GM21360 (cell line): ENCODE measurements at regions not wholly inside any gene's neighbourhood (a gene's known extent, or its start where the extent isn't known, plus 50 kb on each side); places are given as distances from the start of the nearest gene placed in this dataset.
"Not testable (repeated sequence)": the region's sequence is repeated elsewhere in the genome, so short reads cannot be mapped to it uniquely, and the experiment has no call there.

Experiments
- ATAC-seq: cut with Tn5 transposase; IDR thresholded peaks from one replicate; pipeline ENCODE4 v1.9.1; 2021; ENCODE audit warnings: mild to moderate bottlenecking, moderate library complexity; ENCODE audit not compliant: unreplicated experiment

DNA sequence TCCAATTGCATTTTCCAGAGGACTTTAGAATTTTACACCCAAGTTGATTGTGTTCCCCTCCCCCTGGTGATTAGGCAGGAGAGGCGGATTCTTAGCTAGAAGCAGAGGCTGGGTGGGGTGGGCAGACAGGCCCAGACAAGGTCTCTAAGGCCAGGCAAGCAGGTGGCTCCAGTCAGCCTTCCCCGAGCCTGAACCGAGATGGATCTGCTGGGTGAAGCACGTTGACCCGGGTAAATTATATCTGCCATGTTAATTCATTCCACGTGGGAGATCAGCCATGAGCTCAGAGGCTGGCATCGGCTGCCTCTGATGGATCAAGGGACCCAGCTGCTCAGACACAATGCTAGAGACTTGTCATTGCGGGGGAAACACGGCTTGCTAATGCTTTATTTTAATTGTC, 159.5 kb upstream of the MAFB start:
- no peak for ATAC-seq

GRCh38 chr20:40849456-40849855, 160.4 kb upstream of the MAFB start:
- no peak for ATAC-seq

DNA sequence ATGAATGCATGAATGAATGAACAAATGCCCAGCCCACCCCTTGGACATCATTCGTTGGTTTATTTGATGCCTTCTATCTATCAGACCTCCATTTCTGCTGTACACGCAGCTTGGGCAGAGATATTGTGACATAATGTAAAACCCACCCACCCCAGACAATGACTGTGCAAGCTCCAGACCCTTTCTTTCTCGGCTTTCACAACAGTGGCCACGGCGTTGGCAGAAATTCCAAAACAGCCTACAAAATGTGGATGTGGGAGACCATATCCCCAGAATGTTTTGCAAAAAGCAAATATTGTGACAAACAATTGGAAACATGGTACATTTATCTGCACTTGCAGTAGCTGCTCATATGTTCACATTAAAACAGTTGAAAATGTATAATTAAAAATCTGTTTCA, 162.0 kb upstream of the MAFB start:
- no peak for ATAC-seq

GRCh38 chr20:40855269-40855668, 166.2 kb upstream of the MAFB start:
- no peak for ATAC-seq

- ATAC-seq: no peak
Observed at GRCh38 chr20:40856653-40857052, 167.6 kb upstream of the MAFB start.

DNA sequence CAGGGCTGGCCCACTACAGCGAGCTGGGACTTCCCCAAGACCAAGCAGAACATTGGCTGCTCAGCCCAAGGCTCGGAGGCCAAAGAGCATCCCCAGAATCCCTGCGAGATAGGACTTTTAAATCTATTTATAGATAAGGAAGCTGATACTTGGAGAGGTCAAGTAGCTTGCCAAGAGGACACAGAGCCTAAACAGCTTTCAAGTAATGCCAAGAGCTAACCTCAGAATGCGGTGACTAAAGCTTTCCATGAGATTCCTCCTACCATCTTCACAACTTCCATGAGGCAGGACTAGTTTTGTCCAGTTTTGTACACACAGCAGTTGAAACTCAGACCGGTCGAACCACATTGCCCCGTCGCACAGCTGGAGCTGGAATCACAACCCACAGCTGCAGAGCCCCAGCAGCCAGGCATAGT, 168.1 kb upstream of the TOP1 start:
- ATAC-seq: no peak

GRCh38 chr20:40861427-40862008, 167.1 kb upstream of the TOP1 start:
- no peak for ATAC-seq

DNA sequence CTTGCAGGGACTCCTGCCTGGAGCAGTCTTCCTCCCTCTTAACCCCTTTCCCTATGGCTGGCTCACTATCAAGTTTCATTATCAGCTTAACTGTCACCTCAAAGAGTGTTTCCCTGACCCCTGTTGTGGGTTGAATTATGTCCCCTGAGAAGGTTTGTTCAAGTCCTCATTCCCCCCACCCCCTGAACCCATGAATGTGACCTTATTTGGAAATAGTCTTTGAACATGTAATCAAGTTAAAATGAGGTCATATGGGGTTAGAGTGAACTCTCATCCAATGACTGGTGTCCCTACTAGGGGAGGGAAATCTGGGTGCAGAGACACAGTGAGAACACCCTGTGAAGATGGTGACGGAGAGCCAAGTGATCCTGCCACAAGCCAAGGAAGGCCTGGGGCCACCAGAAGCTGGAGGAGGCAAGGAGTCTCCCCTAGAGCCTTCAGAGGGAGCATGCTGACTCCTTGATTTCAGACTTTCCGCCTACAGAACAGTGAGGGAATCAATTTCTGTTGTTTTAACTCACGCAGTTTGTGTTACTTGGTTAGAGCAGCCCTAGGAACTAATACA, 165.2 kb upstream of the TOP1 start:
- ATAC-seq: no peak

- ATAC-seq: no peak
Observed at GRCh38 chr20:40864470-40864869, 164.2 kb upstream of the TOP1 start.

- no peak for ATAC-seq
Observed at GRCh38 chr20:40865095-40865494, 163.5 kb upstream of the TOP1 start.

DNA sequence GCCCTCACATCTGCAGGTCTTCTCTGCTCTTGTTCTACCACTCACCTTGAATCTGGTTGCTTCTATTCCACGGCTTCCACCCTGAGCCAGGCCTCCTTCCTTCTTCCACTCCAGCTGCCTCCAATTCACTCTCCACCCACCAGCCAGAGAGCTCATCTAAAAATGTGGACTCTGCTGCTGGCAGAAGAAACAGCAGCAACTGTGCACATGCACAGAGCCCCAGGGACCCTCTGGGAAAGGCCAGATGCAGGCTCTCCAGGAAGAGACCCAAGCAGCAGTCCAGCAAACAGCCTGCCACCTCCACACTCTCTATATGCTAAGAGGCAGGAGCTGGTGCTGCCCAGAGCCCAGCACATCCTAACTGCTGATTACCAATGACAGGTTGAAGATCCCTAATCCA, 162.6 kb upstream of the TOP1 start:
- ATAC-seq: no peak

GRCh38 chr20:40868551-40869217, 159.9 kb upstream of the TOP1 start:
- no peak for ATAC-seq

DNA sequence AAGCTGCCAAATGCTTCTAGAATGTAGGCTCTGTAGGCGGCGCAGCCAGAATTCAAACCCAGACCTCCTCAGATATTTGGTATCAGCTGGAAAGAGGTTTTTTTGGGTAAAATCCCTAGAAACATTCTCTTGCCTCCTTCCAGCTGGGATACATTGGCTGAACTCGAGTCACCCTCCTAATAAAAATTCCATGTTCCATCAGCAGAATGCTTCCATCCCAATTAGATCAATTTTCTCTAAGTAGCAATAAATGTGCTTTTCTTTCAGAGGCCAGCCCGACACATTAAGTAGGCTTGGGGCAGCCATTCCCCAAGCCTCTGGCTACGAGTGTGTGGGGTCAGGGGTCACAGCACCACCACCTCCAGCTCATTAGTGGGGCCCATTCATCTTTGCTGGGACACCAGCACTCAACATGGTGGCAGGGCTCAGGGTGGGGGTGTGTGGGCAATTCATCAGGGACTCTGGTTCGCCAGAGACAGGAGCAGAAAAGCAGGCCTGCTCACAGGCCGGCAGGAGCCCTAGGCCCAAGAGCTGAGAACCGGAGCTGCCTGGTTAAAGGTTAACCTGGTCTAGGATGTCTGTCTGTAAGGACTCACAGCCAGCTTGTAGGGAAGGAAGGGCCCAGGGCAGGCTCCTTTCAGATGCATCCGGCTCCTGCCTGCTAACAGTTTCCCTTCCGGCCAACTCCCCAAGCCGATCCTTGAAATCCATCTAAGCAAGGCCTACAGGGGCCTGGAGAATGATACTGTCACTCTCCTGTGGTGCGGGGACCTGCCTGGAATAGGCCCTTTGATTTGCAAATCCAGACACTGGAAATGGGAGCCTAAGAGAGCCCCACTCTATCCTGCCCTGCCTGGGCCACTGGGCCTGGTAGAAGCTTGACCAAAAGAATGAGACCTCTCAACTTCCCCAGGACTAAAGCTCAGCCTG, 159.1 kb upstream of the TOP1 start:
- ATAC-seq: no peak

- no peak for ATAC-seq
Observed at GRCh38 chr20:40875116-40876085, 153.2 kb upstream of the TOP1 start.

DNA sequence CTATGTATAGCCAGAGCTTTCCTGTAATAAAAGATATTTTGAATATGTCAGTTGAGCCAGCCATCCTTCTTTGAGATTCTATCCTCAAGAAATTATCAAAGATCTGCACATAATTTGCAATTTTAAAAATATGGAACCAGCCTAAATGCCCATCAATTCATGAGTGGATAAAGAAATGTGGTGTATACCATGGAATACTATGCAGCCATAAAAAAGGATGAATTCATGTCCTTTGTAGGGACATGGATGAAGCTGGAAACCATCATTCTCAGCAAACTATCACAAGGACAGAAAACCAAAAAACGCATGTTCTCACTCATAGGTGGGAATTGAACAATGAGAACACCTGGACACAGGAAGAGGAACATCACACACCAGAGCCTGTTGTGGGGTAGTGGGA, 150.5 kb upstream of the TOP1 start:
- not testable (repeated sequence) for ATAC-seq

GRCh38 chr20:40880063-40880728, 148.4 kb upstream of the TOP1 start:
- no peak for ATAC-seq

- ATAC-seq: no peak
Observed at GRCh38 chr20:40880729-40881109, 147.9 kb upstream of the TOP1 start.

- ATAC-seq: no peak
Observed at GRCh38 chr20:40882152-40882551, 146.5 kb upstream of the TOP1 start.

GRCh38 chr20:40883097-40883496, 145.5 kb upstream of the TOP1 start:
- no peak for ATAC-seq

DNA sequence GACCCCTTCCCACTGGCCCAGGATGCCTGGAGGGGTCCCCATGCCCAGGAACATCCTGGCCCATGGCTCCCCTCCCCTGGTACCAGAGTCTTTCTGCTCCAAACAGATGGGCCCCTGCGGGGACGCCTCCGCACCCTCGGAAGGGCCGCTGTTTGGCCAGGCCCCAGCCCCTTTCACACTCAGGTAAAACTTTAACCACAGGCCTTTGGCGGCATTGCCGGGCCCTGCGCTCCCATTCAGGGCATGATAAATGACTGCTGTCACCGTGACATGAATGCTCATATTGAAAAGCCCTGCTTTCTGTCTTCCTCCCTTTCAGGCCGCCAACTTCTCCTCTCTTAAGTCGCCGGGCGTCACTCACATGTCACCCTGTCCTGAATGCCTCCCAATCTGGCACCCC, 141.5 kb upstream of the TOP1 start:
- no peak for ATAC-seq
